Cardiac muscle cell (in vitro differentiated cells and primary cell): ENCODE measurements at regions not wholly inside any gene's neighbourhood (a gene's known extent, or its start where the extent isn't known, plus 50 kb on each side); places are given as distances from the start of the nearest gene placed in this dataset.
A peak's percentile ranks its signal among the peaks of the same experiment; 100 is the strongest.

Experiments used
- DNase-seq, 2 donors: peaks; one replicate each; pipeline versions ENCODE4 v3.0.0 to v3.0.0-alpha.2; 2010 to 2017; ENCODE audit warnings: low read depth in 1 of 2, low spot score in 1 of 2
- H3K27ac ChIP-seq: fragments of 200-600 bp; sonication (generic); 2 replicates; pipeline ENCODE4 v1.5.1; 2016
- H3K27me3 ChIP-seq: fragments of 200-600 bp; sonication (generic); 2 replicates; pipeline ENCODE4 v1.6.0; 2016; ENCODE audit warnings: control low read depth
- H3K36me3 ChIP-seq: fragments of 200-600 bp; sonication (generic); 2 replicates; pipeline ENCODE4 v1.5.1; 2016; ENCODE audit warnings: control low read depth
- H3K4me1 ChIP-seq: fragments of 200-600 bp; sonication (generic); 2 replicates; pipeline ENCODE4 v1.8.1; 2017; ENCODE audit warnings: low read depth, mild to moderate bottlenecking, mixed run types
- H3K4me3 ChIP-seq: fragments of 200-600 bp; sonication (generic); 2 replicates; pipeline ENCODE4 v1.5.1; 2016; ENCODE audit warnings: mild to moderate bottlenecking
- H3K9me3 ChIP-seq: fragments of 200-600 bp; sonication (generic); 2 replicates; pipeline ENCODE4 v1.5.1; 2017; ENCODE audit warnings: low read depth, mild to moderate bottlenecking, control low read depth
- TF ChIP-seq, protein P1 (sequence below): IDR thresholded peaks from 2 replicates; pipeline ENCODE4 v1.5.1; 2012; ENCODE audit warnings: low read depth, mild to moderate bottlenecking, low read length

GRCh38 chr15:77825252-77825542, 192.5 kb upstream of the LINGO1 start:
- Histone ChIP-seq H3K27me3 (peaks cover 34% of the 10 kb centered on the region), H3K4me1 (no peaks in the 10 kb centered on the region), H3K4me3 (no peak overlapping the region), H3K36me3 (no peaks in the 10 kb centered on the region), H3K9me3 (no peaks in the 10 kb centered on the region), H3K27ac (no peak overlapping the region)
- DNase-seq = no peak
- TF ChIP-seq, protein P1, sequence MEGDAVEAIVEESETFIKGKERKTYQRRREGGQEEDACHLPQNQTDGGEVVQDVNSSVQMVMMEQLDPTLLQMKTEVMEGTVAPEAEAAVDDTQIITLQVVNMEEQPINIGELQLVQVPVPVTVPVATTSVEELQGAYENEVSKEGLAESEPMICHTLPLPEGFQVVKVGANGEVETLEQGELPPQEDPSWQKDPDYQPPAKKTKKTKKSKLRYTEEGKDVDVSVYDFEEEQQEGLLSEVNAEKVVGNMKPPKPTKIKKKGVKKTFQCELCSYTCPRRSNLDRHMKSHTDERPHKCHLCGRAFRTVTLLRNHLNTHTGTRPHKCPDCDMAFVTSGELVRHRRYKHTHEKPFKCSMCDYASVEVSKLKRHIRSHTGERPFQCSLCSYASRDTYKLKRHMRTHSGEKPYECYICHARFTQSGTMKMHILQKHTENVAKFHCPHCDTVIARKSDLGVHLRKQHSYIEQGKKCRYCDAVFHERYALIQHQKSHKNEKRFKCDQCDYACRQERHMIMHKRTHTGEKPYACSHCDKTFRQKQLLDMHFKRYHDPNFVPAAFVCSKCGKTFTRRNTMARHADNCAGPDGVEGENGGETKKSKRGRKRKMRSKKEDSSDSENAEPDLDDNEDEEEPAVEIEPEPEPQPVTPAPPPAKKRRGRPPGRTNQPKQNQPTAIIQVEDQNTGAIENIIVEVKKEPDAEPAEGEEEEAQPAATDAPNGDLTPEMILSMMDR = no peak

DNA sequence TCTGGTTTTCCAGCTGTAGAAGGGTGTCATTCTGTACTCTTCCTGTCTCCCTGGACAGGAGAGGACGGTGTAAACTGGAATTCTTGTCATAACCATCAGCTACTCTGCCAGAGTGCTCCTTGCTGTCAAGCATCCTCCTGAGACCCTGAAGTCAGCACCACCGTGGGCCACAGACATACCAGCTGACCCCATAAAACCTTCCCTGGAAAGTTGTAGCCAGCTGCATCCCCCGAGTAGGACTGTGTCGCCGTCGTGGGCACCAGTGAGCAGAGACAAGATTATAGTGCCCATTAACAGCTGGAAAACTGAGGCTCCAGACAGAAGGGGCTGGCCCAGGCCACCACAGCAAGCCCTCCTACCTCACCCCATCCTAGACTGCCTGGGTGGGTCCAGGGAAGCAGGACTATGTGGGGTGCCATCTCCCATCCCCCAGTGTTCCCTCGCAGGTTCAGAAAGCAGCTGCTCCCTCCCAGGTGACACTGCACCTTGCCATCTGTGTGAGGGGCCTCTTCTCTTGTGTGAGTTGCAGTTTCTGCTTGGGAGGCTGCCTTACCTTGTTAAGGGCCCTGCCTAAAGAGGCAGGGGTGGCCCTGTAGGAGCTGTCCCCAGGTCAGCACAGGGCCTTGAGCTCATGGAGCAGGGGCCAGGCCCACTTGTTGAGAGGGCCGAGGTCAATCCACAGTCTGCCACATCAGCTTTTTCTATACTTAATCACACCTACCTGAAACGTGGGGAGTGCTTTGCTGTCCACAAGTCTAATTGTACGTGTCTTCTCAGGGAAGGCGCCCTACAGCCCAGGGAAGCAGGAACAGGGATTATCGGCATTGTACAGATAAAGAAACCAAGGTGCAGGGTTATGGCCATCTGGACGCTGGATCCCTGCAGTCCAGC, 191.9 kb upstream of the LINGO1 start:
- DNase-seq = no peak
- H3K36me3 ChIP-seq = no peaks in the 10 kb centered on the region
- H3K27ac ChIP-seq = no peak overlapping the region
- no peak overlapping the region for H3K4me3 ChIP-seq
- H3K27me3 ChIP-seq = peaks cover 40% of the 10 kb centered on the region
- H3K4me1 ChIP-seq = no peaks in the 10 kb centered on the region
- TF ChIP-seq, protein P1 = no peak
- no peaks in the 10 kb centered on the region for H3K9me3 ChIP-seq

- Histone ChIP-seq H3K4me1 (no peaks in the 10 kb centered on the region), H3K4me3 (no peak overlapping the region), H3K36me3 (no peaks in the 10 kb centered on the region), H3K27ac (no peak overlapping the region), H3K27me3 (peaks cover 49% of the 10 kb centered on the region), H3K9me3 (no peaks in the 10 kb centered on the region)
- no peak for DNase-seq
- TF ChIP-seq, protein P1 = no peak
Measured at GRCh38 chr15:77823736-77824135, 191.0 kb upstream of the LINGO1 start.

- H3K36me3 ChIP-seq = no peaks in the 10 kb centered on the region
- DNase-seq = peak in 1 of 2 donors; percentile 24
- peaks cover 59% of the 10 kb centered on the region for H3K27me3 ChIP-seq
- TF ChIP-seq, protein P1 = no peak
- no peak overlapping the region for H3K4me3 ChIP-seq
- H3K9me3 ChIP-seq = no peaks in the 10 kb centered on the region
- H3K27ac ChIP-seq = no peak overlapping the region
- no peaks in the 10 kb centered on the region for H3K4me1 ChIP-seq
Measured at GRCh38 chr15:77822631-77823230, 190.0 kb upstream of the LINGO1 start.

GRCh38 chr15:77821959-77822256, 189.2 kb upstream of the LINGO1 start:
- peaks cover 67% of the 10 kb centered on the region for H3K27me3 ChIP-seq
- H3K27ac ChIP-seq = no peak overlapping the region

More at GRCh38 chr15:77821959-77822256, 189.2 kb upstream of the LINGO1 start:
- DNase-seq = no peak
- no peaks in the 10 kb centered on the region for H3K4me1 ChIP-seq
- H3K9me3 ChIP-seq = no peaks in the 10 kb centered on the region
- TF ChIP-seq, protein P1 = no peak
- no peaks in the 10 kb centered on the region for H3K36me3 ChIP-seq
- H3K4me3 ChIP-seq = no peak overlapping the region
